UCSD-AML1 (cell line): ENCODE measurements at regions not wholly inside any gene's neighbourhood (a gene's known extent, or its start where the extent isn't known, plus 50 kb on each side); places are given as distances from the start of the nearest gene placed in this dataset.
"Not testable (repeated sequence)": the region's sequence is repeated elsewhere in the genome, so short reads cannot be mapped to it uniquely, and the experiment has no call there.

Source experiments
- DNase-seq: peaks from one replicate; lab custom pipeline; 2025; ENCODE audit not compliant: unreplicated experiment; lab: John Stamatoyannopoulos, UW

- DNase-seq, result no peak
Observed at GRCh38 chr5:124521461-124522230, 224.8 kb downstream of the ZNF608 start.

DNA sequence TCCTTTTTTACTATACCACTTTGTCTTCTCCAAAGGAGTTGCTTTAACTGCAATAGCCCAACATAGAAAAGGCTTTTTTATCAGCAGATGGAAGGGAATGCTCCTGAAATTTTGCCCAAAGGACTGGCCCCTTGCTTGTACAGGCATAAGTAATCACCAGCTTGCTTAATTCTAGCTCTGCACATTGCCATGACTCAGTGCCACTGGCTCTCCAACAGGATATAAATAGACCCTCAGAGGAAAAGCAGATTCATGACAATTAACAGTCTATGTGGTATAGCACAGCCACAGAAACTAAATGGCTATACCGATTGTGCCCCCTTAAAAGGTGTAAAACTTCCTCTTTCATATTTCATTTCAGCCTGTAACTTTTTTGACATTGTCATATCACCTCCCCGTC, 227.0 kb downstream of the ZNF608 start:
- peak; percentile 13 for DNase-seq

- no peak for DNase-seq
Observed at GRCh38 chr5:124516567-124516966, 229.9 kb downstream of the ZNF608 start.

DNA sequence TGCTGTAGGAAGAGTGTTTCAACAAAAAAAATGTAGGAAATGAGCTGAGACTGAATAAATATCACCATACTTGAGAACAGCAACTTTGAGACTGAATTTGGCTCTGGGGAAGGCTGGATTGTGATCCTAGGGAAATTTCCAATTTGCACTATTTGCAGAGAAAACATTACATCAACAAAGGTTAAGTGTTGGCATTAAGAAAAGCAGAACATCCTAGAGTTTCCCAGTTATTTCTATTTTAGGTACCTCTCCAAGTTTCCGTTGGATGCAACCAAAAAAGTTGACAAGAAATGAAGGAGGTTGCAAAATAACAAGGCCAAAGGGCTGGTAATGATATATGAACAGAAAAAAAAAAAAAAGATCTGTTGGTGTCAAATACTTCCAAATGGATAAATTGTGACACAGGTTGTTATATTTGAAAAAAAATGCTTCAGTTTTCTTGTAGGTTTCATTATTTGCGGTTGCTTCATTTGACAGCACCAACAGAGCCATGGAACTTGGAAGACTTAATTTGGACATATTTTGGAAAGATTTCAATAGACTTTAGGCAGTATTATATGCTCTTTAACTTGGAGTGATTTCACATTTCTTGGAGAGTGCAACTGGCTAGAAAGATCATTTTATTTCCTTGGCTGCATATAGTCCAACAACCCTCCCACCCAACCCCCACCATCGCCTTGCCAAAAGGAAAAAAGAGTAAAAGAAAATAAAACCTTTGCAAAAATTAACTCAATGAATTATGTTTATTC, 230.8 kb downstream of the ZNF608 start:
- no peak for DNase-seq

GRCh38 chr5:124514956-124515355, 231.5 kb downstream of the ZNF608 start:
- DNase-seq, result no peak

GRCh38 chr5:124512952-124513632, 233.3 kb downstream of the ZNF608 start:
- DNase-seq, result no peak

DNA sequence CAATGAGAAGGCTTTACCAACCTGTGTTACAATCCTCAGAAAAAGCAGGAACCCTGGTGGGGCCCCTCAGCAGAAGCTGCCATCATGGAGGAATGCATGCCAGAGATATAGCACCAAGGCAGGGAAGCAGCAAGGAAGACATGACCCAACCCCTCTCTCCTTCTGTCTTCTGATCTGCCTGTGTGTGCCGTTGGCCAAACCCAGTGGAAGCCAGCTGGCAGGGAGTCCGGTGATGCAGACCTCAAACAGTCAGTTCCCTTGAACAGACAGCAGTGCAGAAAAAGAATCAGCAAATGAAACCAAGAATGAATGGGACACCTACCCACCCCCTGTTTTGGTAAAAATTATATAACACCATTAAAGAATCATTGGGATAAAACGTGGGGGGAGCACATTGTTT, 234.2 kb downstream of the ZNF608 start:
- no peak for DNase-seq

DNA sequence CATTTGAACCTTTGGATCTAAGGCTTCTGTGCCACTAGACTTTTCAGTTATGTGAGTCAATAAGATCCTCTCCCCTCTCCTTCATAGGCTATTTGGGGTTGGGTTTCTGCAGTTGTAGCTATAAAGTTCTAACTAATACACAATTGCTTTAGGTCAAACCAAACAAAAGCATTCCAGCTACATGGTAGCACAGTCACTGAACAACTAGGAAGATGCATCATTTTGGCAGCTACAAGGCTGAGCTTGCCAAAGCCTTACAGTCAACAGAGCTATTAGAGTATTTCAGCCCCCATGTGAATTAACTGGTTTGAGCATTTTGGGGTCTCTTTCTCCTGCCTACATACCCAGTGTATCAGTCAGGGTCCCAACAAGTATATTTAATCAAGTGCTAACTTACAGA, 234.6 kb downstream of the ZNF608 start:
- DNase-seq, result no peak

- no peak for DNase-seq
Observed at GRCh38 chr5:124507688-124508087, 238.8 kb downstream of the ZNF608 start.

DNA sequence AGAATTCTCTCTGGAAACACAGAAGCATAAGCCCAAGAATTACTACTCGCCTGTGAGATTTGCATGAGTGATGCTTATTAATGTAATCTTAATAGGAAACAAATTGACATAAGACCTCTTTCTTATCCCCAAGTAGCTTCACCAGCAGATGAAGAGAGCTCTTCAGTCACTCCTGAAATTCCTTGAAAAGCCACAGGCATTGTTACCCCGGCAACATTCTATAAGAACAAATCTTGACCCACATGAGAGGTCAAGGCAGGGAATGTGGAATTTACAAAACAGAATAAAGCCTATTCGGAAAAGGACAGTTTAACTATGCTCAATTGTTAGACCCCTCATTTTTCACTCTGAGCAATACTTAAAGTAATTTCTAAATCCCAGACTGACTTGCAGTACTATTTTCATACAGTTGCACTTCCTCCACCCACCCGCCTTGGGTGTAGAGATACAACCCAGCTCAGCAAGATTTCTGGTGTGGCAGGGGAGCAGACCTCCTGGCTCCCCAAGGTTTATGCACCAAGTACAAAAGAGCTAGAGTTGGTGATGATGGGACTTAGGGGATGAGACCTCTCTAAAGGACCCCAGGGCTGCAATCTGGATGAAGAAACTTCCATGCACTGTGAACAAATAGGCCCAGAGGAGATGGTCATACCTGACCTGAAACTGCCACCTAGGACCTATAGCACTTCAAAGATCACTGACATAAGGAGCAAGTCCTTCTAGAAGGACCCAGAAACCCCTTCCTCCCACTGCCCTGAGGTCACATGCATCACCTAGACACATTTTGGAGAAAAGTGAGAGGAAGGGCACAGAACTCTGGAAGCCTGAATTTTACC, 242.1 kb downstream of the ZNF608 start:
- DNase-seq, result no peak

- no peak for DNase-seq
Observed at GRCh38 chr5:124502551-124502950, 243.9 kb downstream of the ZNF608 start.

DNA sequence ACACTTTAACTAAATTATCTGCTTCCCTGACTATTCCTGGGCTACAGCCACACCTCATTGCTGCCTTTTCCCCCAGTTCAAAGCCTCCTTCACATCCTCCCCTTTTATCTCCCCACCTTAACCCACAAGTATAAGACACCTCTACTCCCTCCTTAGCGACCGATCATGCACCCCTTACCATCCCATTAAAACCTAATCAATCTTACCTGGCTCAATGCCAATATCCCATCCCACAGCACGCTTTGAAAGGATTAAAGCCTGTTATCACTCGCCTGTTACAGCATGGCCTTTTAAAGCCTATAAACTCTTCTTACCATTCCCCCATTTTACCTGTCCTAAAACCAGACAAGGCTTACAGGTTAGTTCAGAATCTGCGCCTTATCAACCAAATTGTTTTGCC, 246.6 kb downstream of the ZNF608 start:
- not testable (repeated sequence) for DNase-seq

DNA sequence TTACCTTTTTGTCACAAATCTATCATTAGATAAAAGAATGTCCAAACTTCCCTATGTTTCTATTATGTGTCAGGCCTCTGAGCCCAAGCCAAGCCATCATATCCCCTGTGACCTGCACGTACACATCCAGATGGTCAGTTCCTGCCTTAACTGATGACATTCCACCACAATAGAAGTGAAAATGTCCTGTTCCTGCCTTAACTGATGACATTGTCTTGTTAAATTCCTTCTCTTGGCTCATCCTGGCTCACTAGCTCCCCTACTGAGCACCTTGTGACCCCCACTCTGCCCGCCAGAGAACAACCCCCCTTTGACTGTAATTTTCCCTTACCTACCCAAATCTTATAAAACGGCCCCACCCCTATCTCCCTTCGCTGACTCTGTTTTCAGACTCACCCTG, 249.5 kb downstream of the ZNF608 start:
- DNase-seq, result not testable (repeated sequence)

- DNase-seq, result no peak
Observed at GRCh38 chr5:124494540-124495116, 251.8 kb downstream of the ZNF608 start.

- DNase-seq, result no peak
Observed at GRCh38 chr5:124492444-124493224, 253.8 kb downstream of the ZNF608 start.

DNA sequence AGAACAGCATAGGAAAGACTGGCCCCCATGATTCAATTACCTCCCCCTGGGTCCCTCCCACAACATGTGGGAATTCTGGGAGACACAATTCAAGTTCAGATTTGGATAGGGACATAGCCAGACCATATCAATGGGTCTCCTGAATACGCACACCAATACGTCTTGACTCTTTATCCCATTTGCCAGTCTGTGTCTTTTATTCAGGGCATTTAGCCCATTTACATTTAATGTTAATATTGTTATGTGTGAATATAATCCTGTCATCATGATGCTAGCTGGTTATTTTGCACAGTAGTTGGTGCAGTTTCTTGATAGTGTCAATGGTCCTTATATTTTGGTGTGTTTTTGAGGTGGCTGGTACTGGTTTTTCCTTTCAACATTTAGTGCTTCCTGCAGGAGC, 256.1 kb downstream of the ZNF608 start:
- DNase-seq, result not testable (repeated sequence)

GRCh38 chr5:124481419-124481818, 265.0 kb downstream of the ZNF608 start:
- DNase-seq, result no peak

DNA sequence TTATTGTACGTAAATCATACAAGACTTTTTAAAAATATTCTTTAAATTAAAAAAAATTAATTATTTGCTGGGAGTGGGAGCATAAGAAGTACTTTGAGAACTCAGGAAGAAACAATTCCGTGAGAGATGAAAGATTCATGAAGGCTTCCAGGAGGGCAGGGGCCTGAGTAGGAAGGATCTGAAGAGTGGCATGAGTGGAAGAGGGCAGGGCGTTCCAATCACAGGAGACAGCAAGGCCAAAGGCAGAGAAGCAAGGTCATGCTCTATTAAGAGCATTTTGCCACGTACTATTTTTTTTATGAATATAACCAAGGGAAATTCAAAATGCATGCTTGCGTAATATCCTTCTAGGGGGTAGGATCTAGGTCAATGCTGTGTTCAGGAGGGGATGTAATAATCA, 265.5 kb downstream of the ZNF608 start:
- DNase-seq, result no peak

DNA sequence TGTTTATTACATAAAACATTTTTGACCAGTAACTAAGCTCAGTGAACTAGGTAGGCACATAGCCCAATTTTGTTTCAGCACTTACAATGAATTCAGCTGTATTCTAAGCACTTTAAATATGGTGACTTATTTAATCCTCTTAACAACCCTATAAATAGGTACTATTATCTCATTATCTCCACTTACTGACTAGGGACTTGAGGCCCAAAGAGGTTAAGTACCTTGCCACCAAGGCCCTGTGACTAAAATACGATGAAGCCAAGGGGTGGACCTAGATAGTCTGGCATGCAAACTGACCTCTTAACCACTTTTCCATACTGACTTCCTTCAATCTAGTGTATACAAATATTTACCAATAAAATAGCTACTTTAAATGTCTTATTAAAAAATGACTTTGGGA, 266.4 kb downstream of the ZNF608 start:
- no peak for DNase-seq

DNA sequence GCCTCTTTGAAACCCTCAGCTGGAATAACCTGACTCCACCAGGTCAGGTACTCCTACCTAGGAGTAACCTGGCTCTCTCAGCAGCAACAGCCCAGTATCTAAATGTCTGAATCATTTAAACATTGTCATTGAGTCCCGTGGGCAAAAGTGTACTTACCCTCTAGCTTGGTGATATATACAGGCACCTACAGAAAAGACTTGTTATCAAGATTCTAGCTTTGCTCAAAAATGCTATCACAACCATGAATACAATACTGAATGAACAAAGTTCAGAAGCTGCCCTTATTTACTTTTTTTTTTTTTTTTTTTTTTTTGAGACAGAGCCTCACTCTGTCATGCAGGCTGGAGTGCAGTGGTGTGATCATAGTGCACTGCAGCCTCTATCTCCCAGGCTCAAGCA, 268.2 kb downstream of the ZNF608 start:
- DNase-seq, result no peak
